HG02840 (cell line): ENCODE measurements at regions not wholly inside any gene's neighbourhood (a gene's known extent, or its start where the extent isn't known, plus 50 kb on each side); places are given as distances from the start of the nearest gene placed in this dataset.
"Not testable (repeated sequence)": the region's sequence is repeated elsewhere in the genome, so short reads cannot be mapped to it uniquely, and the experiment has no call there.

Experiments used
- ATAC-seq: cut with Tn5 transposase; IDR thresholded peaks from one replicate; pipeline ENCODE4 v1.9.1; 2021; ENCODE audit warnings: mild to moderate bottlenecking, moderate library complexity, moderate number of reproducible peaks; ENCODE audit not compliant: unreplicated experiment, low FRiP score

DNA sequence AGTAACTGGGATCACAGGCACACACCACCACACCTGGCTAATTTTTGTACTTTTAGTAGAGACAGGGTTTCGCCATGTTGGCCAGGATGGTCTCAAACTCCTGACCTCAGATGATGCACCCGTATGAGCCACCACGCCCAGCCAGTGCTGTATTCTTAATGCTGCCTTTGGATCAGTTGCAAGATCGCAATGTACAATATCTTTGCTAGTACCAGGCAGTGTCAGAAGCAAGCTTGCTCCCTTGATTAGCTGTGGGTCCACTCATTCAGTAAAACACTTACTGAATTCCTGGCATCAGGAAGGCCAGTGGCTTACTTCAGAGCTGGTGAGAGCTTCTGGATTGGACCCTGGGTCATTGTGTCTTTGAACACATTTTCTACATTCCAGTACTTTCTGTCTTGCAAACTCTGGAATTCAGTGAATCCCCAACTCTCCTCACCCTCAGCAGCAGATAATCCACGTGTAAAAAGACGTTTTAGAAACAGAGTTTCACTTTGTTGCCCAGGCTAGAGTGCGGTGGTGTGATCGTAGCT lies 1183.7 kb downstream of the AACS start:
- ATAC-seq = no peak

DNA sequence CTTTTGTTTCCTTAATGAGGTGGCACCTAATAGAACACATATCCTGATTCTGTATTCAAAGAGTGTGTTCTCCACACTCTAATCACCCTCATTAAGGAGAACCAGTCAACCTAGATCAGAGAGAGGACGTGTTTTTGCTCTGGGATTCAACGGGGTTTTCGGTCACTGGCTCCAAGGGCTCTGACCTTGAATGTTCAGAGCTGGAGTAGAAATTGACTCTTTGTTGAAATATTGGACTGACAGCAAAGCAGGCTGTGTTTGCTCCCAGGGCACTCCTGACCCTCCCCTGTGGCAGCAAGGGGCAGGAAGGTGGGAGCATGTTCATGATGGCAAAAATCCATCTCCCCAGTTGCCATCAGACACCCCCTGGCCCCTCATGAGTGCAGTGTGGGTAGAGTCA lies 1193.0 kb downstream of the AACS start:
- ATAC-seq = no peak

DNA sequence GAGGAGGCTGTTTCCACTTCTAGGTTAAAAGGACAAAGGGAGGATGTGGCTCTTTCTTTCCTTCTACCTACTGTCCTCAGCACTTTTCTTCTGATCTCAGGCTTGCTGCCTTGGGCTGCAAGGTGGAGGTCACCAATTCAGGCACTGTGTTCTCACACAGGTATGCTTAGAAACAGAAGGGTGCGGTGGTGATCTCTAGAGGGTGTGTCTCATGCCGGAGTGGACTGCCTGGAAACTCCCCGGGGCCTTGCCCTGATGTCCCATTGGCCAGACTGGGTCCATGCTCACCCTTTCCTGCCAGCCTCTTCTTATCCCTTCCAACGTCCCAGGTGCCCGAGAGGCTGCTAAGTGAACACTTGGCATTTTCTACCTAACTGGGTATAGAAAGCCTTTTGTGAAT lies 1197.6 kb downstream of the AACS start:
- ATAC-seq = no peak

DNA sequence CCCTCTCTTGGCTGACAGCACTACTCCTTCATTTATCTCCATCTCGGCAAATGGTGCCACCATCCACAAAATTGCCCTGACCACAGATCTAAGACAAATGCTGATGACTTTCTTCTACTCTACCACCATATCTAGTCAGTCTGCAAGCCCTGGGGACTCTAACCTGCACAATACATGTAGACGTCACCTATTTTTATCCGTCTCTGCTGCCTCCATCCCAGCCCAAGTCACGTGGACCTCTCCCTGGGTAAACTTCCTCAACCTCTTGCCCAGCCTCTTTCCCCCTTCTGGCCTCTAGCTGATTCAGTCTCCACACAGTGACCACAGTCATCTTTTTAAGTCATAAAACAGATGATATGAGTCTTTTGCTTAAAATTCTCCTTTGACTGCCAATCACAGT lies 1203.0 kb downstream of the AACS start:
- ATAC-seq = no peak

DNA sequence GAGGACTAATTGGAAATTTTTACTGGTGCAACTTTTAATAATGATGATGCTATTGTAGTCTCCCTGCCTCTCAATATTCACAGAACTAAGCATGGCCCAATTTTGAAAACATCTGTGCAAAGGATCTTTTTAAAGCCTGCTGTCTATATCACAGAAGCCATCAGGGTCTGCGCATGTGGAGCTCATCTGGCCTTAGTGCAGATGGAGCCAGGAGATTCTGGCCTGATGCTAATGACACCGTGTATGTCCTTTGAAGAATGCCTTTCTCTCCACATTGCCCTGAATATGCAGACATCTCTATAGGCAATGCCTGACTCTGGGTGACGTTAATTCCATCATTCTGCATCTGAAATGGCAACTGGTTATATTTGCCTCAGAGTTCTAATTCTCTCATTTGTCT lies 1205.9 kb downstream of the AACS start:
- ATAC-seq = no peak

DNA sequence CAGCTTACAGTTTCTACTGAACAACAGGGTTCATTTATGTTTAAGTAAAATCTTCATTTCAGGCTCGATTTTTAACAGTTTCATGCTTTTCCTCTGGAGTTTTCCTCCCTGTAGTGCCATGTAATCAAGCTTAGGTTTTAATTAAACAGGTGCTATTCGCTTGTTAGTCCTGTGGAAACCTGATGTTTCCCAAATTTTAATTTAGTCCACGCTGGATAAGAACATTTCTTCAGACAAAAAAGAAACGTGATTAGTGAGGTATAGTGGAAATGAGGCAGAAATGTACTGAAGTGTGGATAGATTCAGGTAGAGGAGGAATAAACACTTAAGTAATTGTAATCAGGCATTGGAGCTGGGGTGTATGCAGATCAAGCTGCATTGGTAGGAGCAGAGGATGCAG lies 1217.5 kb downstream of the AACS start:
- ATAC-seq = no peak

DNA sequence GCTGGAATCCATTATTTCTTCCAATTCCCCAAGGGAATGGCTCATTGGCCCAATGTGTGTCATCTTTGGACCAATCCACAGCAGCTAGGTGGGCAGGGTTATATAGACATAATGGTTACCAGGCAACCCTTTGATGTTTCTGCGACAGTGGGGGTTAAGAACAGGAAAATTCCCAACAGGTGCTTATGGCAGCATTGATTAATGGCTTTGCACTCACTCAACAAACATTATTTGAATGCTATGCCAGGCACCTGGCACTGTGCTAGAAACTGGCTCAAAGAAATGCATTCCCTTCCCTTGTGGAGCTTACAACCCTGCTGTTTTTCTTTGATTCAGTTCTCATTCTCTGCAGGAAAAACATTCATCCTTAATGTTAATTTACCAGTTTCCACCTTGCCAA lies 1221.0 kb downstream of the AACS start:
- no peak for ATAC-seq

DNA sequence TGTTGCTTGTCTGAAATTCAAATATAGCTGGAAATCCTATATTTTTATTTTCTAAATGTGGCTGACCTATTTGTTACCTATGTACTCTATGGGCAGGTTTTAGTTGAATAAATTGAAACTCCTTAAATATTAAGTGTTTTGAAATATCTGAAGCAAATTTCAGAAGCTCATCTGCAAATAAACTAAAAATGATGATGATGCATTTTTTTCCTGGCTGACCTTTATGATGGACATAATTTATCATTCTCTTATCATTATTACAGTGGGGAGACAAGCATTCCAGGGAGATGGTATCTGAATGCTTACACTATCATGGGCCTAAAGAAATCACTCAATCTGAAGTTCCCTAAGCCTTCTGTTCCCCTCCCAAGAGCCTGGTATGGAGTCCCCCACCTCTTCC lies 1225.2 kb downstream of the AACS start:
- no peak for ATAC-seq

DNA sequence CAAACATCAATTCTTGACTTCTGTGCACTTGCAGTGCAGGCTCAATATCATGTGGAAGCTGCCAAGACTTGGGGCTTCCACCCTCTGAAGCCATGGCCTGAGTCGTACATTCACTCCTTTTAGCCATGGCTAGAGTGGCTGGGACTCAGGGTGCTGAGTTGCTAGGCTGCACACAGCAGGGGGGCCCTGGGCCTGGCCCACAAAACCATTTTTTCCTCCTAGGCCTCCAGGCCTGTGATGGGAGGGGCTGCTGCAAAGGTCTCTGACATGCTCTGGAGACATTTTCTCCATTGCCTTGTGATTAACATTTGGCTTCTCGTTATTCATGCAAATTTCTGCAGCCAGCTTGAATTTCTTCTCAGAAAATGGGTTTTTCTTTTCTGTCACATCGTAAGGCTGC lies 1226.8 kb downstream of the AACS start:
- ATAC-seq = not testable (repeated sequence)

DNA sequence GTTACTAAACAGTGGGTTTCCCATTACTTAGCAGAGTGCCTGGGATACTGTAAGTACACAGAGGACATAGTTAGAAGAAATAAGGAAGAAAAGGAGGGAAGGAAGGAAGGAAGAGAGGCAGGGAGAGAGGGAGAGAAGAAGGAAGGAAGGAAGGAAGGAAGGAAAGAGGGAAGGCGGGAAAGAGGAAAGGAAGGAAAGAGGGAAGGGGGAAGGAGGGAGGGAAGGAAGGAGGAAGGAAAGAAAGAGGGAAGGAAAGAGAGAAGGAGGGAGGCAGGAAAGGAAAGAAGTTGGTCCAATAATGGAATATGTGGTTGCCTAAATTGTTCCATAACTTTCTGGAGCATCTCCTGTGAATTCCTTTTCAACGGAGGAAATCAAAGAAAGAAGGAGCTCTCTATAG lies 1230.4 kb downstream of the AACS start:
- ATAC-seq = no peak

DNA sequence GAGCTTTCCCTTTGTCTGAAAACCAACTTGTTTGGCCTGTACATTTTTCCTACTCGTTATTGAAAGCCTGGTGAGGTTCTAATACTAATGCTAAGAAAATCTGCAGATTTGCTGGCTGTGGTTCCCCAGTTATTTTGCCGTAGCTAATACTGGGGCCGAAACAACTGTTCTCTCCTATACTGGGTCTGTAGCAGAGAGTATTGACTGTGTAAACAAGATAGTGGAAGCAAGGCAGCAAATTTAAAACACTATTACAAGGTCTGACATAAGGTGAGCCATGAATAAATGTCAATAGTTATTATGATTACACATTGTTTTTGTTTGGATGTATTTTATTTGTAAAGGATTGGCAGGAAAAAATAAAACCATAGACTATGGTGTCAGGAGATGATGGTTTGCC lies 1244.0 kb downstream of the AACS start:
- no peak for ATAC-seq

DNA sequence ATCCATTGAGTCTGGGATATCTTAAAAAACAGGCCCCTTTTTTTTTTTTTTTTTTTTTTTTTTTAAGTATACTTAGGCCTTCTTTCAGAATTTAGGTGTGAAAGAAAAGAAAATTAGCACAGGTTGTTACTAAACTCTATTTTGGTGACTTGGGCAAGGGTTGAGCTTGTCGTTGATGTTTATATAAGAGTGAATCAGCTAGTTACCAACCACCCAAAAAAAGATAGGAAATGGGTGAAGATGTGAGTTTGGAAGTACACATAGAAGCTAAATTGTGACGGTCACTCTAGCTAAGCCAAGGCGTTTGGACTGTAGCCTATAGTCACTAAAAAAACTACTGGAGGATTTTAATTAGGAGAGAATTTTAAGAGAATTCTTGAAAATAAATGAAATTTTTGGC lies 1247.2 kb downstream of the AACS start:
- no peak for ATAC-seq

DNA sequence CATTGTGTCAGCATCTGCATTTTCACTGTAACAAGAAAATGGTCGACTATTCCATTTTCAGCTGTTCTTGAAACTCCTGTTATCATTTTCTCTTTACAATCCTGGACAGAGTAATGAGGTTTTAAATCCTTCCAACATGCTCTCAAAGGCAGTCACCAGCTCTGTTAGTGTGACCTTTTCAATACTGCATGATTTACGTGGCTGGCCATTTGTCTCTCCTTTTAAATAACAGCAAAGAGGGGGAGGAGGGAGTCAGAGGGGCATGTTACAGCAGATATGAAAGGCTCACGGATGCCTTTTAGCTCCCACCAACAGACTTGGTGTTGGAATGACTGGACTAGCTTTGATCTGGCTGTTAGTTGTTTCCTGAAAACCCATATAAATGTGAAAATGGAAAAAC lies 1251.2 kb downstream of the AACS start:
- ATAC-seq = no peak

DNA sequence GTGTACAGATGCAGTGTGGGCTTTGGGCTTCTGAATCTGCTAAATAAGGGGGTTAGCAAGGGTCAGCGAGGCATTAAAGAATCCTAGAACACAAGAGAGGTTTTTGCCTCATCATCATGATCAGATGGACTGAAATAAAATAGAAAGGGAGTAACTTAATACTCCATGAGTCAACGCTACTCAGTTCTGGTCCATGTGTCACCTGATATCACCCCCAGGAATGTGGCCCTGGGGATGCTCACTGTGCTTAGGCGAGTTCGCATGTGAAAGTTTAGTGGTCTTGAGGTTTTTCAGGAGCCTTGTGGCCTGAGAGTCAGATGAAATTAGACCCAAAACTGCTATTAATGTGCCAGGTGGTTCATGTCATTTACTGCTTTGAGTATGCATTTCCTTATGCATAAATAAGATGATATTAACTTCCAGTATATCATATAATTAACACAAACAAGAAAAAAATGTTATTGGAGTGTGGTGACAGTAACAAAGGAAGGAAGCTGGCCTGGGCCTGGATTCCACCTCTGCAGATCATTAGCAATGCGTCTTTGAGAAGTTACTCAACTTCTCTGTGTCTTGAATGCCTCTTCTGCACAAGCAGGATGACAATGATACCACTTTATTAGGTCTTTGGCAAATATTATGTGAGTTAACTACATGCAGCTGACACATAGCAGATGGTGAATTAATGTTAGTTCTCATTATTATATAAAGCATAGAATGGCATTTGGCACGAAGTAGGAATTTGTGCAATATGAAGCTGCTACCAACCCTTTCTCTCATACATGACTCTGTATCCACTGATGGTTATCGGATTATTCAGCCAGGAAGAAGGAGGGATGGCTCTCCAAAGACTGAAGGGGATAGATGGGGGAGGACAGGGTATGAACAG lies 1272.6 kb downstream of the AACS start:
- no peak for ATAC-seq

DNA sequence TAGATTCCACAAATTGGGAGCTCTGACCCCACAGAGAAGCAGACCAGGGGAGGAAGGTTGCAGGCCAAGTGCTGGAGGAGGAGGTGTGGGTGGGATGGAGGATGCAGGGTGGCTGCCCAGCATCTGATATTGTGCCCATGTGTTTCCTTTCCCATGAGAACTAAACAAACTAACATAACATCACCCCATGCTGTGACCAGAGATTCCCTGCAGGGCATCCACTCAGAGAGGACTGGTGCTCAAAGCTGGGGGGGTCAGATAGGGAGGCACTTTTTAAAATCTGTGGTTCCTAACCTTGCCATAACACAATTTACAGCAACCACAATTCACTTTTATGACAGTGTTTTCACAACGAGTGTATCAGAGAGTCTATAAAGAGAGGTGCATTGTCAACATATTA lies 1277.6 kb downstream of the AACS start:
- ATAC-seq = no peak

DNA sequence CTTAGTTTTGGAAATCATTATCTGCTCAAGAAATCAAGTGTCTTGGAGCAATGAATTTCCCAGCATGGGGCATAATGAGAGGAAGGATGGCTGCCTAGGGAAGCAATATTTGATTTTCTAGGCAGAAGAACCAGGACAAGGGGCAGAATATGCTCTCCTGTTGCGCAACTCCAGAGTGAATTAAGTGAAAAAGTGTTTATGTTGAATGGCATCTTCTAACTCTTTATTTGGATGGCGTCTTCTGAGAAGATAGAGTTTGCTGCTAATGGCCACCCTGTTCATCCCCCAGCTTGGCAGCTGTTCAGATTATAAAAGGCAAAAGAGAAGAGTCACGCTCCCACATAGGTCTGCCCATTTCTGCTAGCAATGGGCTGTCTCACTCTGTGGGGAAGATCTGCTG lies 1278.1 kb downstream of the AACS start:
- no peak for ATAC-seq

DNA sequence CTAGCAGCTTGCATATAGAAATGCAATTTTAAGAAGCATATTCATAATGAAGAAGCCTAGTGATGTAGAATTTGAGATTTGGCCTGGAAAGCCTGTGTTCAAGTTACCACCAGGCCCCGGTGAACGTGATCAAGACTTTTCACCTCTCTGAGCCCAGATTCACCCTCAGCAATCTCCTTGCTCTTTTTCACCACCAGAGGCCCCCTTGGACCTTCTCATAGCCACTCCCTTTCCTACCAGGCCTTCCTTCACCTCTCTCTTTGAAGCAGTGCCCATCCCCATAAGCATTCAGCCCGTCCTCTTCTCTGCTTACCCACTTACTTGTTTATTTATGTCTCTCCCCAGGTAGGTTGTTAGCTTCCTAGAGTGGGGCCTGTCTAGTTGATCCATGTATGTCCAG lies 1280.9 kb downstream of the AACS start:
- no peak for ATAC-seq

DNA sequence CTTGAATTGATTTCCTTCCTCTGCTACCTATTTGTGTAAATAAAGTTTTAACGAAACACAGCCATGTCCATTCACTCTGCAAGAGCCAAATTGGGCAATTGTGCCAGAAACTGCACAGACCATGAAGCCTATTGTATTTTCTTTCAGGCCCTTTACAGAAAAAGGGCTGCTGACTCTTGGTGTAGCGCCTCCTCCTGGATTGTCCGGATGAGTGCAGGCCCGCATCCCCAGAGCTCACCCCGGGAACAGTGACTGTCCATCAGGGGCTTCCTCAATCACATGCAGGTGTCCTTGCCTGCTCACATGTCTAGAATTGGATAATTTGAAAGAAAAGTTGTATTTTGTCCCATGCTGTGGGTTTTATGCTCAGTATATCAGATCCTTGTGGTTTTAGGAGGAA lies 1282.2 kb downstream of the AACS start:
- ATAC-seq = no peak

DNA sequence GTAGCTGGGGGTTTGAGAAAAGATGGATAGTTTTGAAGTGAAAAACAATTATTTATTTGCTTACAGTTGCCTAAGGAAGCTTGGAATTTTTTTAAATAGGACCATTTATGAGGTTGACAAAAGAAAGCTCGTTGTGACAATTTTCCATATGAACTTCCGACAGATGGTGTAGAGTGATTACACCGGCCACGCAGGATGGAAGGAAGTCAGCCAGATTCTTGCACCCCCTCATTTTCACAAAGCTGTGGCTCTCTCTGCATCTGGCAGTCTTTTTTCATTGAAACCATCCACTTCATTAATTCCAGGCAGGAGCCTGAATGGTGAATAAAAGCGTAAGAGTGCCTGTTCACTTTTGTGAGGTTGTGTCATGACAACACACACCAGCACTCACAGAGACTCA lies 1284.1 kb downstream of the AACS start:
- ATAC-seq = no peak

DNA sequence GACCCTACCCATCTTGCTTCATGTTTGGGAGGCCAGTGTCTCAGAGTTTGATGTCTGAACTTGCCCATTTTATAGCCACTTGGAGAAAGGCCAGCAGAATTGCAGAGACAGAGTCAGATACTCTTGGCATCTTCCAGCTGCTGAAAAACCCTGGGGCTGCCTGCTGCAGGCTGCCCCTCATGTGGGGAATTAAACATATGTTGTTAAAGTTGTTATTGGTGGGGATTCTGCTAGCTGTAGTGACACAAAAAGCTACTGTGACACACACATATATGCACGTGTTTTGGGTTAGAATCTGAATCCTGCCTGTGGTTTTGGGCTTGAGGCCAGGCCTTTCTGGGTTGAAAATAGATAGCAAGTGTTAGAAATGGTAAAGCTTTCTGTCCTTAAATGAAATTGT lies 1288.4 kb downstream of the AACS start:
- ATAC-seq = no peak

DNA sequence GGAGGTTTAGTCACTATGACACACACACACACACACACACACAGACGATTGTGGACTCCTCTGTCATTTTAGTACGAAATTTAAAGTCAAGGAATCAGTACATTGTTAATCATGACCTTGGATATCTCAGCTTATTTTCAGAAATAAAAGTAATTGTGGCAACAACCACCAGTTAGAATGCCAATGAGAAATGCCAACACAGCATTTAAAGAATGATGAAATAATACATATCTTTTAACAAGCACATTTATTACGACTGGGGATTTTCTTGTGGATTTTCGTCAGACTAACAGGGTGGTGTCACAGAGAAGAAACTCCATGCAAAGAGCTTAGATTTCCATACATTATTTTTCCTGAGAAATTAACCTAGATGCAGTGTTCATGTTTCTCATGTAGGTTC lies 1289.4 kb downstream of the AACS start:
- no peak for ATAC-seq

DNA sequence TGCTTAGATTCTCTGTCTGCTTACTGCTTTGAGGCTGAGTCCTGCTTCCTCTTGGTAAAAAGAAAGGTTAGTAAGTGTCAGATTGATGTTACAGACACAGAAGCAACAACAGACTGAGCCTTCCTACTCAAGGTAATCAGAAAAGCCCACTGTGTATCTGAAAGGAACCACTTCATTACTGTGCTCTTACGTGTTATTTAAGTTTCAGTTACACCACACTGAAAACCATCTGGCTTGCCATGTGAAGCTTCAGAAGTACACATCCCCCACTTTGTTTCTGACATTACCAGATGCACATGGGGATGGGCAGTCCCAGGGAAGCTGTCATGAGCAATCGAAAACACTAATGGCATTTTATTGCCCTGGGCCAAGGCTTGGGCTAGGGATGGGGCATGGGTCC lies 1290.1 kb downstream of the AACS start:
- no peak for ATAC-seq
